ENCODE measurements at regions not wholly inside any gene's neighbourhood (a gene's known extent, or its start where the extent isn't known, plus 50 kb on each side); places are given as distances from the start of the nearest gene placed in this dataset.

DNA sequence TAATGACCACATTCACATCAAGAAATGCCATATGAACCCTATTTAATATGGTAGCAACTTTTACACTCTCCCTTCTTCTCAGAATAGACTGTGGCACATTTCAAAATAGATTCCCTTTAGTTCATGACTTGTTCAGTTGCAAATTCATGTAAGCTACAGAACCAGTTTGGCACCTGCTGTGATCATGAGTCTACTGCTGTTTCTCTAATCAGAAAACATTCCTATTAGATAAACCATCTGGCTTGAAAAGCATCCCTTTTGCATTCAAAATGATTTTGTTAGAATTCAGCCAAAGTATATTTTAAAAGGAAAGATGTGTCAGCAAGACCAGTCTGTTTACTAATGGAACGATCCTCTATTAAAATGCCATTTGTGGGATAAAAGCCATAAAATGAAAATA lies 304.4 kb downstream of the BCHE start:
- H3K4me3 ChIP-seq (ENCODE audit: low read length in 2 of 2), result no peak overlapping the region

DNA sequence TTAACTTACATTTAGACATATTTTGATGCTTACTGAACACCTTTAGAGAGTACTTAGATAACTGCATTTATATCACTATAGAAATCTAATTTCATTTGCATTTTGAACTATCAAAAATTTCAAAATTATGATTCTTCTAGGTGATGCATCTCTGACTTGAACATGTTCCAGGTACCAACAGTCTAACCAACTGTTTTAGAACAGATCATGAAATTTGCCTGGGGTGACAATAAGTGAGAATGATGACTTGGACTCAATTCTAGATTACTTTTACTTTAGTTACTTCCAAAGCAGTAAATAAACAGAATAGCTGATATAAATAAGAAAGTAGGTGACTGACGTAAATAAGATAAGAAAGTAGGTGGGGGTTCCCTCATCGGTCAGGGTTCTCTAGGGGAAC lies 307.8 kb downstream of the BCHE start:
- Histone ChIP-seq H3K79me1 (ENCODE audit: low read depth, low read length) (no peaks in the 10 kb centered on the region), H4K91ac (ENCODE audit: low read depth, low read length, poor library complexity) (no peak overlapping the region), H3K4me1 (ENCODE audit: control insufficient read depth in 2 of 2, insufficient read depth in 1 of 2, low read depth in 1 of 2, low read length in 2 of 2) (no peaks in the 10 kb centered on the region), H3K4ac (ENCODE audit: low read length) (no peak overlapping the region), H2BK120ac (ENCODE audit: low read depth, low read length) (no peak overlapping the region), H4K8ac (ENCODE audit: low read depth, low read length) (no peak overlapping the region), H3K27ac (replicated peaks; ENCODE audit: low read length) (no peak overlapping the region), H3K9me3 (replicated peaks in 1 of 2; ENCODE audit: control insufficient read depth in 2 of 2, insufficient read depth in 1 of 2, low read depth in 1 of 2, low read length in 2 of 2) (no peaks in the 10 kb centered on the region), H2BK5ac (ENCODE audit: low read length) (no peak overlapping the region), H3K14ac (ENCODE audit: low read length) (no peak overlapping the region), H3K27me3 (ENCODE audit: control insufficient read depth in 3 of 3, insufficient read depth in 3 of 3, low read depth in 1 of 3, low read length in 3 of 3) (no peaks in the 10 kb centered on the region), H3K4me2 (ENCODE audit: insufficient read depth, low read length, poor library complexity, severe bottlenecking) (no peak overlapping the region), H3K9ac (ENCODE audit: low read depth, low read length, poor library complexity) (no peak overlapping the region), H2AK5ac (ENCODE audit: low read depth, low read length) (no peak overlapping the region), H3K36me3 (replicated peaks in 1 of 2; ENCODE audit: control insufficient read depth in 2 of 2, insufficient read depth in 2 of 2, low read length in 2 of 2) (no peaks in the 10 kb centered on the region), H3K18ac (ENCODE audit: low read length) (no peak overlapping the region), H3K4me3 (ENCODE audit: low read length in 2 of 2) (no peak overlapping the region), H2BK15ac (ENCODE audit: low read length) (no peak overlapping the region), H3K23ac (ENCODE audit: low read depth, low read length, poor library complexity) (no peak overlapping the region), H2BK12ac (ENCODE audit: low read length) (no peak overlapping the region), H2AFZ (ENCODE audit: low read length) (no peak overlapping the region)
- DNase-seq (ENCODE audit: low spot score), result no peak
- WGBS, 2 donors (ENCODE audit: extremely low coverage in 2 of 2, insufficient read length in 2 of 2, insufficient replicate concordance in 1 of 2), result no CpG with 5 or more reads among the region's 2 CpGs

More for the DNA sequence above, 304.4 kb downstream of the BCHE start:
- Histone ChIP-seq H3K79me1 (ENCODE audit: low read depth, low read length) (no peaks in the 10 kb centered on the region), H3K27me3 (ENCODE audit: control insufficient read depth in 3 of 3, insufficient read depth in 3 of 3, low read depth in 1 of 3, low read length in 3 of 3) (no peaks in the 10 kb centered on the region), H3K27ac (replicated peaks; ENCODE audit: low read length) (no peak overlapping the region), H4K91ac (ENCODE audit: low read depth, low read length, poor library complexity) (no peak overlapping the region), H2AFZ (ENCODE audit: low read length) (no peak overlapping the region), H3K23ac (ENCODE audit: low read depth, low read length, poor library complexity) (no peak overlapping the region), H2BK15ac (ENCODE audit: low read length) (no peak overlapping the region), H3K18ac (ENCODE audit: low read length) (no peak overlapping the region), H2BK12ac (ENCODE audit: low read length) (no peak overlapping the region), H2AK5ac (ENCODE audit: low read depth, low read length) (no peak overlapping the region), H3K9ac (ENCODE audit: low read depth, low read length, poor library complexity) (no peak overlapping the region), H3K4ac (ENCODE audit: low read length) (no peak overlapping the region), H3K14ac (ENCODE audit: low read length) (no peak overlapping the region), H2BK120ac (ENCODE audit: low read depth, low read length) (no peak overlapping the region), H2BK5ac (ENCODE audit: low read length) (no peak overlapping the region), H4K8ac (ENCODE audit: low read depth, low read length) (no peak overlapping the region), H3K36me3 (replicated peaks in 1 of 2; ENCODE audit: control insufficient read depth in 2 of 2, insufficient read depth in 2 of 2, low read length in 2 of 2) (no peaks in the 10 kb centered on the region), H3K9me3 (replicated peaks in 1 of 2; ENCODE audit: control insufficient read depth in 2 of 2, insufficient read depth in 1 of 2, low read depth in 1 of 2, low read length in 2 of 2) (no peaks in the 10 kb centered on the region), H3K4me2 (ENCODE audit: insufficient read depth, low read length, poor library complexity, severe bottlenecking) (no peak overlapping the region), H3K4me1 (ENCODE audit: control insufficient read depth in 2 of 2, insufficient read depth in 1 of 2, low read depth in 1 of 2, low read length in 2 of 2) (no peaks in the 10 kb centered on the region)
- DNase-seq (ENCODE audit: low spot score), result no peak
- WGBS, 2 donors (ENCODE audit: extremely low coverage in 2 of 2, insufficient read length in 2 of 2, insufficient replicate concordance in 1 of 2), result no CpG with 5 or more reads among the region's 1 CpG

DNA sequence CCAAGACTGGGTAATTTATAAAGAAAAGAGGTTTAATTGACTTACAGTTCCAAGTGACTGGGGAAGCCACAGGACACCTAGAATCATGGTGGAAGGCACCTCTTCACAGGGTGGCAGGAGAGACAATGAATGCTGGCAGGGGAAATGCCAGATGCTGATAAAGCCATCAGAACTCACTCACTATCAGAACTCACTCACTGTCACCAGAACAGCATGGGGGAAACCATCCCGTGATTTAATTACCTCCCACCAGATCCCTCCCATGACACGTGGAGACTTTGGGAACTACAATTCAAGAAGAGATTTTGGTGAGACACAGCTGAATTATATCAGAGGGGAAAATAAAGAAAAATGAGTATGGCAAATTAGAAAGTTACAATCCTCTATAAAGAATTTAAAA lies 310.9 kb downstream of the BCHE start:
- Histone ChIP-seq H3K18ac (ENCODE audit: low read length) (no peak overlapping the region), H3K4ac (ENCODE audit: low read length) (no peak overlapping the region), H2AFZ (ENCODE audit: low read length) (no peak overlapping the region), H2BK15ac (ENCODE audit: low read length) (no peak overlapping the region), H3K4me1 (ENCODE audit: control insufficient read depth in 2 of 2, insufficient read depth in 1 of 2, low read depth in 1 of 2, low read length in 2 of 2) (no peaks in the 10 kb centered on the region), H3K27ac (replicated peaks; ENCODE audit: low read length) (no peak overlapping the region), H3K4me2 (ENCODE audit: insufficient read depth, low read length, poor library complexity, severe bottlenecking) (no peak overlapping the region), H3K9ac (ENCODE audit: low read depth, low read length, poor library complexity) (no peak overlapping the region), H3K4me3 (ENCODE audit: low read length in 2 of 2) (no peak overlapping the region), H2AK5ac (ENCODE audit: low read depth, low read length) (no peak overlapping the region), H4K8ac (ENCODE audit: low read depth, low read length) (no peak overlapping the region), H3K79me1 (ENCODE audit: low read depth, low read length) (no peaks in the 10 kb centered on the region), H3K9me3 (replicated peaks in 1 of 2; ENCODE audit: control insufficient read depth in 2 of 2, insufficient read depth in 1 of 2, low read depth in 1 of 2, low read length in 2 of 2) (no peaks in the 10 kb centered on the region), H4K91ac (ENCODE audit: low read depth, low read length, poor library complexity) (no peak overlapping the region), H3K36me3 (replicated peaks in 1 of 2; ENCODE audit: control insufficient read depth in 2 of 2, insufficient read depth in 2 of 2, low read length in 2 of 2) (no peaks in the 10 kb centered on the region), H3K14ac (ENCODE audit: low read length) (no peak overlapping the region), H2BK120ac (ENCODE audit: low read depth, low read length) (no peak overlapping the region), H2BK12ac (ENCODE audit: low read length) (no peak overlapping the region), H3K23ac (ENCODE audit: low read depth, low read length, poor library complexity) (no peak overlapping the region), H3K27me3 (ENCODE audit: control insufficient read depth in 3 of 3, insufficient read depth in 3 of 3, low read depth in 1 of 3, low read length in 3 of 3) (no peaks in the 10 kb centered on the region), H2BK5ac (ENCODE audit: low read length) (no peak overlapping the region)
- no peak for DNase-seq (ENCODE audit: low spot score)
- no CpG with 5 or more reads among the region's 2 CpGs for WGBS, 2 donors (ENCODE audit: extremely low coverage in 2 of 2, insufficient read length in 2 of 2, insufficient replicate concordance in 1 of 2)

DNA sequence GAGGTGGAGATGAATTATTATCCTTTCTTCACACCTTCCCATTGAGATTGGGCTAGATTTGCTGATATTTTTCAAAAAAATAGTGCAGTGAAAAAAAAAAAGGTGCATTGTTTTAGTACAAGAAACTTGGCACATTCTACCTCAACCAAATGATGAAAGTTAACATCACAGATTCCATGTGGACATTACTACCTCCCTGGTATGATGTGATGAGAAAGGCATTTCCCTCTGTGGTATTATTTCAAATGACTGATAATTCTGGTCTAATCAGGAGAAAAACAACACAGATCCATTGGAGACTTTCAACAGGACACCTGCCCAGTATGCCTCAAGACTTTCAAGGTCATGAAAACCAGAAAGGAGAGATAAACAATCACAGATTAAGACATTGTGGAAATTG lies 313.4 kb downstream of the BCHE start:
- no peak overlapping the region for H3K18ac ChIP-seq (ENCODE audit: low read length)
- H2BK5ac ChIP-seq (ENCODE audit: low read length), result no peak overlapping the region
- no peak overlapping the region for H4K8ac ChIP-seq (ENCODE audit: low read depth, low read length)
- H2AK5ac ChIP-seq (ENCODE audit: low read depth, low read length), result no peak overlapping the region
- no peak overlapping the region for H2BK12ac ChIP-seq (ENCODE audit: low read length)
- no peaks in the 10 kb centered on the region for H3K9me3 ChIP-seq (replicated peaks in 1 of 2; ENCODE audit: control insufficient read depth in 2 of 2, insufficient read depth in 1 of 2, low read depth in 1 of 2, low read length in 2 of 2)
- no peaks in the 10 kb centered on the region for H3K36me3 ChIP-seq (replicated peaks in 1 of 2; ENCODE audit: control insufficient read depth in 2 of 2, insufficient read depth in 2 of 2, low read length in 2 of 2)
- no peak overlapping the region for H2BK15ac ChIP-seq (ENCODE audit: low read length)
- no peaks in the 10 kb centered on the region for H3K27me3 ChIP-seq (ENCODE audit: control insufficient read depth in 3 of 3, insufficient read depth in 3 of 3, low read depth in 1 of 3, low read length in 3 of 3)
- H3K27ac ChIP-seq (replicated peaks; ENCODE audit: low read length), result no peak overlapping the region
- no peak overlapping the region for H3K4me2 ChIP-seq (ENCODE audit: insufficient read depth, low read length, poor library complexity, severe bottlenecking)
- H3K79me1 ChIP-seq (ENCODE audit: low read depth, low read length), result no peaks in the 10 kb centered on the region
- H3K14ac ChIP-seq (ENCODE audit: low read length), result no peak overlapping the region
- H3K4ac ChIP-seq (ENCODE audit: low read length), result no peak overlapping the region
- H3K9ac ChIP-seq (ENCODE audit: low read depth, low read length, poor library complexity), result no peak overlapping the region
- H4K91ac ChIP-seq (ENCODE audit: low read depth, low read length, poor library complexity), result no peak overlapping the region
- H2AFZ ChIP-seq (ENCODE audit: low read length), result no peak overlapping the region
- DNase-seq (ENCODE audit: low spot score), result no peak
- H2BK120ac ChIP-seq (ENCODE audit: low read depth, low read length), result no peak overlapping the region
- H3K4me1 ChIP-seq (ENCODE audit: control insufficient read depth in 2 of 2, insufficient read depth in 1 of 2, low read depth in 1 of 2, low read length in 2 of 2), result no peaks in the 10 kb centered on the region
- no peak overlapping the region for H3K23ac ChIP-seq (ENCODE audit: low read depth, low read length, poor library complexity)
- H3K4me3 ChIP-seq (ENCODE audit: low read length in 2 of 2), result no peak overlapping the region
